ENCODE measurements at regions not wholly inside any gene's neighbourhood (a gene's known extent, or its start where the extent isn't known, plus 50 kb on each side); places are given as distances from the start of the nearest gene placed in this dataset.

GRCh38 chr19:33947265-33947964 lies 150.7 kb downstream of the KCTD15 start:
- H3K4me1 ChIP-seq (ENCODE audit: insufficient read depth, low read length, poor library complexity, severe bottlenecking) = no peaks in the 10 kb centered on the region
- no peaks in the 10 kb centered on the region for H3K79me2 ChIP-seq (ENCODE audit: insufficient read depth, low read depth, low read length)
- no peak overlapping the region for H2AFZ ChIP-seq (ENCODE audit: low read length)
- TF ChIP-seq CTCF (conservative IDR thresholded peaks at IDR 0.05; ENCODE audit: low read length) (peak; percentile 59; the same call in 1 of the 2 replicates), EZH2phosphoT487 (IDR thresholded peaks at IDR 0.05; ENCODE audit: borderline replicate concordance, low read depth, low read length) (no peak)
- H3K9me3 ChIP-seq (ENCODE audit: low read length) = no peaks in the 10 kb centered on the region
- no peak overlapping the region for H3K4me2 ChIP-seq (ENCODE audit: low read length)
- no TSS peak for BruUV-seq (replicated peaks)
- H3K36me3 ChIP-seq (ENCODE audit: insufficient read depth, low read length) = no peaks in the 10 kb centered on the region
- H3K4me3 ChIP-seq (ENCODE audit: low read depth, low read length, poor library complexity, severe bottlenecking) = no peak overlapping the region
- ChIA-PET POLR2A (interaction anchor here (0.5 kb wide), 1 partner anchor 1052 kb away, joined by 7 read pairs; no protein-coding TSS in a partner anchor), CTCF (ENCODE audit: unreplicated experiment) (no interaction called here)
- no peaks in the 10 kb centered on the region for H4K20me1 ChIP-seq (ENCODE audit: insufficient read depth, low read length)
- no peak overlapping the region for H3K27ac ChIP-seq (ENCODE audit: low read depth, low read length, poor library complexity, severe bottlenecking)
- intact Hi-C loops (cut with micrococcal nuclease; ENCODE audit: unreplicated experiment) = no loop called here
- peak; percentile 3 for DNase-seq (ENCODE audit: low spot score)
- H3K9me2 ChIP-seq (ENCODE audit: insufficient read depth, low read length) = no peaks in the 10 kb centered on the region

GRCh38 chr19:33948651-33949335 lies 152.1 kb downstream of the KCTD15 start:
- no peak for DNase-seq (ENCODE audit: low spot score)
- Histone ChIP-seq H3K4me2 (ENCODE audit: low read length) (no peak overlapping the region), H3K36me3 (ENCODE audit: insufficient read depth, low read length) (no peaks in the 10 kb centered on the region), H3K9me2 (ENCODE audit: insufficient read depth, low read length) (no peaks in the 10 kb centered on the region), H3K4me3 (ENCODE audit: low read depth, low read length, poor library complexity, severe bottlenecking) (no peak overlapping the region), H3K27ac (ENCODE audit: low read depth, low read length, poor library complexity, severe bottlenecking) (no peak overlapping the region), H3K79me2 (ENCODE audit: insufficient read depth, low read depth, low read length) (no peaks in the 10 kb centered on the region), H3K4me1 (ENCODE audit: insufficient read depth, low read length, poor library complexity, severe bottlenecking) (no peaks in the 10 kb centered on the region), H4K20me1 (ENCODE audit: insufficient read depth, low read length) (no peaks in the 10 kb centered on the region), H3K9me3 (ENCODE audit: low read length) (no peaks in the 10 kb centered on the region), H2AFZ (ENCODE audit: low read length) (no peak overlapping the region)
- ChIA-PET CTCF (ENCODE audit: unreplicated experiment) (no interaction called here), POLR2A (interaction anchor here (0.6 kb wide), 2 partner anchors 16 to 565 kb away, joined by 4 read pairs; no protein-coding TSS in a partner anchor)
- no TSS peak for BruUV-seq (replicated peaks)
- intact Hi-C loops (cut with micrococcal nuclease; ENCODE audit: unreplicated experiment) = no loop called here
- no peak for TF ChIP-seq CTCF (conservative IDR thresholded peaks at IDR 0.05; ENCODE audit: low read length)
- no peak for TF ChIP-seq EZH2phosphoT487 (IDR thresholded peaks at IDR 0.05; ENCODE audit: borderline replicate concordance, low read depth, low read length)

Measured in OCI-LY7 (cell line).